DOHH2 (cell line): ENCODE measurements at regions not wholly inside any gene's neighbourhood (a gene's known extent, or its start where the extent isn't known, plus 50 kb on each side); places are given as distances from the start of the nearest gene placed in this dataset.

Experiments used
- H3F3A ChIP-seq: fragments of 200-600 bp; sonication (generic), shearing (Covaris generic); 2 replicates; pipeline ENCODE4 v1.6.0; 2016; ENCODE audit warnings: antibody characterized with exemption, mild to moderate bottlenecking; ENCODE audit not compliant: control insufficient read depth, insufficient read depth
- H3K27ac ChIP-seq: fragments of 200-600 bp; sonication (generic); 2 replicates; pipeline ENCODE4 v1.5.1; 2014; ENCODE audit warnings: low read depth, mild to moderate bottlenecking, low read length, moderate library complexity
- H3K27me3 ChIP-seq: fragments of 200-600 bp; sonication (generic); 2 replicates; pipeline ENCODE4 v1.6.1; 2014; ENCODE audit warnings: mild to moderate bottlenecking, low read length, mixed read lengths; ENCODE audit not compliant: control insufficient read depth
- H3K36me3 ChIP-seq: fragments of 200-600 bp; sonication (generic); 2 replicates; pipeline ENCODE4 v1.6.1; 2014; ENCODE audit warnings: mild to moderate bottlenecking, low read length, moderate library complexity, mixed read lengths; ENCODE audit not compliant: control insufficient read depth
- H3K4me1 ChIP-seq: fragments of 200-600 bp; sonication (generic); 2 replicates; pipeline ENCODE4 v1.6.1; 2014; ENCODE audit warnings: mild to moderate bottlenecking, low read length, mixed read lengths; ENCODE audit not compliant: control insufficient read depth
- H3K4me2 ChIP-seq: fragments of 200-600 bp; sonication (generic); 2 replicates; pipeline ENCODE4 v1.6.0; 2014; ENCODE audit warnings: mild to moderate bottlenecking, low read length, moderate library complexity
- H3K4me3 ChIP-seq: fragments of 200-600 bp; sonication (generic); 2 replicates; pipeline ENCODE4 v1.5.1; 2014; ENCODE audit warnings: mild to moderate bottlenecking, low read length, mixed read lengths
- H3K79me2 ChIP-seq: fragments of 200-600 bp; sonication (generic); 2 replicates; pipeline ENCODE4 v1.6.1; 2014; ENCODE audit warnings: mild to moderate bottlenecking, low read length, mixed read lengths; ENCODE audit not compliant: control insufficient read depth
- H3K9me2 ChIP-seq: fragments of 200-600 bp; sonication (generic); replicated peaks from 2 replicates; pipeline ENCODE4 v1.6.1; 2014; ENCODE audit warnings: mild to moderate bottlenecking, low read length, mixed read lengths; ENCODE audit not compliant: control insufficient read depth
- H3K9me3 ChIP-seq: fragments of 200-600 bp; sonication (generic); 2 replicates; pipeline ENCODE4 v1.6.1; 2014; ENCODE audit warnings: antibody characterized with exemption, low read length, mixed read lengths; ENCODE audit not compliant: control insufficient read depth, insufficient read depth
- H4K20me1 ChIP-seq: fragments of 200-600 bp; sonication (generic); 2 replicates; pipeline ENCODE4 v1.6.0; 2014; ENCODE audit warnings: low read depth, mild to moderate bottlenecking, antibody characterized with exemption, low read length, moderate library complexity; ENCODE audit not compliant: control insufficient read depth, insufficient read depth
- CTCF ChIP-seq: fragments of 200-600 bp; sonication (generic); IDR thresholded peaks from one replicate; pipeline ENCODE4 v1.5.1; 2014; ENCODE audit warnings: antibody characterized with exemption, mild to moderate bottlenecking, low read depth, low read length; ENCODE audit not compliant: poor library complexity, severe bottlenecking
- EZH2phosphoT487 ChIP-seq: fragments of 200-600 bp; sonication (generic); IDR thresholded peaks from 2 replicates; pipeline ENCODE4 v1.6.1; 2017; ENCODE audit warnings: borderline replicate concordance, mild to moderate bottlenecking, antibody characterized with exemption, low read length, moderate library complexity, mixed read lengths

DNA sequence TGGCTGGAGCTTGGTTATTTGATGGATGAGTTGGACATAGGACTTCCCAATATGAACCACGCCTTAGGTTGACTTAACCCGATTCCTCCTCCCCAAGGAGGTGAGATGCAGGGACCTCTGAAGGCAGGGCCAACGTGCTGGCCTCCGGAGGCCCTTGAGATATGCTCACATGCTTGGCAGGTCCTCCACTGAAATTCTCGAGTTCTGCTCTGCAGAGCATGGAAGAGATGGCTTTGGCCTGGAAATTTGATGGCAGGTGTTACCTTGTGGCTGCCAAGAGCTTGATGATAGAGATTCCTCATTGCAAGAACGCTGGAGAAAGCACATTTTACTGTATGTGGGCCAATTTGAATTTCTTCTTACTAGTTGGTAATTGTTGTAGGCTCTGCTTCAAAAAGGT, 117.4 kb upstream of the LIMCH1 start:
- Histone ChIP-seq H3K36me3 (no peaks in the 10 kb centered on the region), H3F3A (no peaks in the 10 kb centered on the region), H3K4me3 (no peak overlapping the region), H3K4me2 (no peak overlapping the region), H3K4me1 (no peaks in the 10 kb centered on the region), H3K27me3 (0 out of 2 replicates have a peak, but pooled peaks cover 3% of the 10 kb centered on the region), H3K79me2 (no peaks in the 10 kb centered on the region), H3K9me3 (no peaks in the 10 kb centered on the region), H3K9me2 (no peaks in the 10 kb centered on the region), H3K27ac (no peak overlapping the region), H4K20me1 (no peaks in the 10 kb centered on the region)
- no peak for TF ChIP-seq CTCF
- no peak for TF ChIP-seq EZH2phosphoT487

- TF ChIP-seq EZH2phosphoT487 (no peak), CTCF (no peak)
- Histone ChIP-seq H3K4me3 (no peak overlapping the region), H3K27ac (no peak overlapping the region), H3F3A (no peaks in the 10 kb centered on the region), H3K9me3 (no peaks in the 10 kb centered on the region), H3K4me1 (no peaks in the 10 kb centered on the region), H4K20me1 (no peaks in the 10 kb centered on the region), H3K4me2 (no peak overlapping the region), H3K36me3 (no peaks in the 10 kb centered on the region), H3K9me2 (no peaks in the 10 kb centered on the region), H3K27me3 (peaks cover 11% of the 10 kb centered on the region; the same call in 1 of the 2 replicates), H3K79me2 (no peaks in the 10 kb centered on the region)
Measured at GRCh38 chr4:41423117-41423516, 114.8 kb upstream of the LIMCH1 start.

DNA sequence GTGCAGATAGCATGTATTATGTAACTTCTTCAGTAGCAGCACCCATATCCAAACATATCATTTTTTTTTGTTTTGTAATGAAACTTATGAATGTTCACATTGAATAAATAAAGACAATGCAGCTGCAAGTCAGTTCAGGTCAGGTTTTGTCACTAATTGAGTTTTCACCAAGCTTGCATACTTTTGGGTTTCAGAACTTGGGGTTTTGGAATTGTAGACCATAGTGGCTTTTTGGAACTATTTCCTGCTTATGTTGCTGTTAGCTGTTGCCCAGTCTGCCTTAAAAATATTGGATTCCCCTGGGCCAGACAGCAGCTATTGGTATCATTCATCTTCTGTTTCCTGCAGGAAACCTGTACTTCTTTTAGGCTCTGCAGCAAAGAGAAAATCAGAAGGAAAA, 113.4 kb upstream of the LIMCH1 start:
- Histone ChIP-seq H3K4me3 (no peak overlapping the region), H3K9me3 (no peaks in the 10 kb centered on the region), H3K79me2 (no peaks in the 10 kb centered on the region), H3K36me3 (no peaks in the 10 kb centered on the region), H3F3A (no peaks in the 10 kb centered on the region), H4K20me1 (no peaks in the 10 kb centered on the region), H3K4me2 (no peak overlapping the region), H3K27me3 (peaks cover 11% of the 10 kb centered on the region; the same call in 1 of the 2 replicates), H3K4me1 (no peaks in the 10 kb centered on the region), H3K9me2 (no peaks in the 10 kb centered on the region), H3K27ac (no peak overlapping the region)
- TF ChIP-seq CTCF (no peak), EZH2phosphoT487 (no peak)

- no peaks in the 10 kb centered on the region for H3F3A ChIP-seq
- no peaks in the 10 kb centered on the region for H3K36me3 ChIP-seq
- peaks cover 11% of the 10 kb centered on the region; the same call in 1 of the 2 replicates for H3K27me3 ChIP-seq
- H3K9me2 ChIP-seq = no peaks in the 10 kb centered on the region
- H3K27ac ChIP-seq = no peak overlapping the region
- no peak overlapping the region for H3K4me2 ChIP-seq
- H3K79me2 ChIP-seq = no peaks in the 10 kb centered on the region
- TF ChIP-seq EZH2phosphoT487 (no peak), CTCF (no peak)
- H3K9me3 ChIP-seq = no peaks in the 10 kb centered on the region
- H4K20me1 ChIP-seq = no peaks in the 10 kb centered on the region
- H3K4me1 ChIP-seq = no peaks in the 10 kb centered on the region
- no peak overlapping the region for H3K4me3 ChIP-seq
Measured at GRCh38 chr4:41425650-41426049, 112.3 kb upstream of the LIMCH1 start.
